GM23338 (cell line): ENCODE measurements at regions not wholly inside any gene's neighbourhood (a gene's known extent, or its start where the extent isn't known, plus 50 kb on each side); places are given as distances from the start of the nearest gene placed in this dataset.

Source experiments
- ATAC-seq: fragments of 200-7000 bp; cut with Tn5 transposase; 3 replicates; pipeline ENCODE4 v1.9.1; 2020
- DNase-seq: peaks from one replicate; pipeline ENCODE4 v3.0.0-alpha.2; 2015; ENCODE audit warnings: low spot score
- H2AFZ ChIP-seq: fragments of 200-600 bp; sonication (generic); 2 replicates; pipeline ENCODE4 v1.8.0; 2016; ENCODE audit warnings: antibody characterized with exemption, mild to moderate bottlenecking, moderate library complexity
- H3F3A ChIP-seq: fragments of 200-600 bp; sonication (generic); replicated peaks from 2 replicates; pipeline ENCODE4 v1.8.0; 2017; ENCODE audit warnings: antibody characterized with exemption, mixed run types, low read depth
- H3K27ac ChIP-seq: fragments of 200-600 bp; sonication (generic); 2 replicates; pipeline ENCODE4 v1.6.1; 2016; ENCODE audit warnings: low read depth
- H3K27me3 ChIP-seq: fragments of 200-600 bp; sonication (generic); 2 replicates; pipeline ENCODE4 v1.8.0; 2016; ENCODE audit warnings: mild to moderate bottlenecking, mixed run types, moderate library complexity; ENCODE audit not compliant: insufficient read depth
- H3K36me3 ChIP-seq: fragments of 200-600 bp; sonication (generic); 2 replicates; pipeline ENCODE4 v1.8.0; 2016; ENCODE audit warnings: mild to moderate bottlenecking; ENCODE audit not compliant: insufficient read depth
- H3K4me1 ChIP-seq: fragments of 200-600 bp; sonication (generic); 2 replicates; pipeline ENCODE4 v1.8.0; 2016; ENCODE audit warnings: mild to moderate bottlenecking, moderate library complexity; ENCODE audit not compliant: insufficient read depth
- H3K4me2 ChIP-seq: fragments of 200-600 bp; sonication (generic); 2 replicates; pipeline ENCODE4 v1.7.1; 2017; ENCODE audit warnings: mixed run types
- H3K4me3 ChIP-seq: fragments of 200-600 bp; sonication (generic); 2 replicates; pipeline ENCODE4 v1.6.1; 2016; ENCODE audit warnings: mixed run types
- H3K79me2 ChIP-seq: fragments of 200-600 bp; sonication (generic); replicated peaks from 2 replicates; pipeline ENCODE4 v1.8.0; 2017; ENCODE audit warnings: mild to moderate bottlenecking; ENCODE audit not compliant: insufficient read depth
- H3K9me2 ChIP-seq: fragments of 200-600 bp; sonication (generic); 2 replicates; pipeline ENCODE4 v1.8.0; 2017; ENCODE audit not compliant: insufficient read depth
- H4K20me1 ChIP-seq: fragments of 200-600 bp; sonication (generic); replicated peaks from 2 replicates; pipeline ENCODE4 v1.8.0; 2017; ENCODE audit warnings: mild to moderate bottlenecking; ENCODE audit not compliant: insufficient read depth
- H3K27ac Mint-ChIP-seq: 2 replicates; pipeline ENCODE4 v1.8.0; 2020; ENCODE audit warnings: inconsistent platforms, mild to moderate bottlenecking, moderate library complexity, mixed read lengths
- H3K27me3 Mint-ChIP-seq: 3 replicates; pipeline ENCODE4 v1.8.0; 2022; ENCODE audit warnings: low read depth, mild to moderate bottlenecking, moderate library complexity, mixed read lengths, inconsistent platforms; ENCODE audit not compliant: insufficient read depth, poor library complexity
- H3K36me3 Mint-ChIP-seq: 3 replicates; pipeline ENCODE4 v1.8.0; 2021; ENCODE audit warnings: low read depth, mild to moderate bottlenecking, inconsistent platforms, moderate library complexity, mixed read lengths
- H3K4me1 Mint-ChIP-seq: 3 replicates; pipeline ENCODE4 v1.8.0; 2020; ENCODE audit warnings: mild to moderate bottlenecking, inconsistent platforms, mixed read lengths
- H3K4me3 Mint-ChIP-seq: 3 replicates; pipeline ENCODE4 v1.8.0; 2021; ENCODE audit warnings: moderate library complexity, mild to moderate bottlenecking, inconsistent platforms, mixed read lengths
- H3K9me3 Mint-ChIP-seq: 3 replicates; pipeline ENCODE4 v1.8.0; 2020; ENCODE audit warnings: moderate library complexity, mild to moderate bottlenecking, inconsistent platforms, mixed read lengths
- EZH2 ChIP-seq: fragments of 200-600 bp; sonication (generic); IDR thresholded peaks from one replicate; pipeline ENCODE4 v1.8.0; 2017; ENCODE audit warnings: antibody characterized with exemption, mild to moderate bottlenecking, low read depth; ENCODE audit not compliant: unreplicated experiment
- JUNB ChIP-seq: IDR thresholded peaks from one replicate; pipeline ENCODE4 v1.6.1; 2016; ENCODE audit warnings: antibody characterized with exemption; ENCODE audit not compliant: unreplicated experiment
- NANOG ChIP-seq: IDR thresholded peaks from 2 replicates; pipeline ENCODE4 v1.6.1; 2016; ENCODE audit warnings: antibody characterized with exemption, borderline replicate concordance
- POLR2AphosphoS5 ChIP-seq: IDR thresholded peaks from 2 replicates; pipeline ENCODE4 v1.6.1; 2016; ENCODE audit warnings: antibody characterized with exemption, low read depth
- ZNF114 ChIP-seq: fragments of 250-450 bp; sonication (Bioruptor Pico); IDR thresholded peaks from 2 replicates; pipeline ENCODE4 v1.5.0; 2020; ENCODE audit warnings: mild to moderate bottlenecking, moderate library complexity
- ZNF331 ChIP-seq: fragments of 250-450 bp; sonication (Bioruptor Pico); IDR thresholded peaks from 2 replicates; pipeline ENCODE4 v1.5.0; 2020; ENCODE audit warnings: low read depth, mild to moderate bottlenecking, moderate library complexity
- TF ChIP-seq, protein P1 (sequence below): fragments of 250-450 bp; sonication (Bioruptor Pico); IDR thresholded peaks from 2 replicates; pipeline ENCODE4 v1.5.0; 2020; ENCODE audit warnings: mild to moderate bottlenecking, moderate library complexity
- TF ChIP-seq, protein P2 (sequence below): IDR thresholded peaks from 2 replicates; pipeline ENCODE4 v1.6.1; 2016; ENCODE audit warnings: antibody characterized with exemption

- TF ChIP-seq, protein P1, sequence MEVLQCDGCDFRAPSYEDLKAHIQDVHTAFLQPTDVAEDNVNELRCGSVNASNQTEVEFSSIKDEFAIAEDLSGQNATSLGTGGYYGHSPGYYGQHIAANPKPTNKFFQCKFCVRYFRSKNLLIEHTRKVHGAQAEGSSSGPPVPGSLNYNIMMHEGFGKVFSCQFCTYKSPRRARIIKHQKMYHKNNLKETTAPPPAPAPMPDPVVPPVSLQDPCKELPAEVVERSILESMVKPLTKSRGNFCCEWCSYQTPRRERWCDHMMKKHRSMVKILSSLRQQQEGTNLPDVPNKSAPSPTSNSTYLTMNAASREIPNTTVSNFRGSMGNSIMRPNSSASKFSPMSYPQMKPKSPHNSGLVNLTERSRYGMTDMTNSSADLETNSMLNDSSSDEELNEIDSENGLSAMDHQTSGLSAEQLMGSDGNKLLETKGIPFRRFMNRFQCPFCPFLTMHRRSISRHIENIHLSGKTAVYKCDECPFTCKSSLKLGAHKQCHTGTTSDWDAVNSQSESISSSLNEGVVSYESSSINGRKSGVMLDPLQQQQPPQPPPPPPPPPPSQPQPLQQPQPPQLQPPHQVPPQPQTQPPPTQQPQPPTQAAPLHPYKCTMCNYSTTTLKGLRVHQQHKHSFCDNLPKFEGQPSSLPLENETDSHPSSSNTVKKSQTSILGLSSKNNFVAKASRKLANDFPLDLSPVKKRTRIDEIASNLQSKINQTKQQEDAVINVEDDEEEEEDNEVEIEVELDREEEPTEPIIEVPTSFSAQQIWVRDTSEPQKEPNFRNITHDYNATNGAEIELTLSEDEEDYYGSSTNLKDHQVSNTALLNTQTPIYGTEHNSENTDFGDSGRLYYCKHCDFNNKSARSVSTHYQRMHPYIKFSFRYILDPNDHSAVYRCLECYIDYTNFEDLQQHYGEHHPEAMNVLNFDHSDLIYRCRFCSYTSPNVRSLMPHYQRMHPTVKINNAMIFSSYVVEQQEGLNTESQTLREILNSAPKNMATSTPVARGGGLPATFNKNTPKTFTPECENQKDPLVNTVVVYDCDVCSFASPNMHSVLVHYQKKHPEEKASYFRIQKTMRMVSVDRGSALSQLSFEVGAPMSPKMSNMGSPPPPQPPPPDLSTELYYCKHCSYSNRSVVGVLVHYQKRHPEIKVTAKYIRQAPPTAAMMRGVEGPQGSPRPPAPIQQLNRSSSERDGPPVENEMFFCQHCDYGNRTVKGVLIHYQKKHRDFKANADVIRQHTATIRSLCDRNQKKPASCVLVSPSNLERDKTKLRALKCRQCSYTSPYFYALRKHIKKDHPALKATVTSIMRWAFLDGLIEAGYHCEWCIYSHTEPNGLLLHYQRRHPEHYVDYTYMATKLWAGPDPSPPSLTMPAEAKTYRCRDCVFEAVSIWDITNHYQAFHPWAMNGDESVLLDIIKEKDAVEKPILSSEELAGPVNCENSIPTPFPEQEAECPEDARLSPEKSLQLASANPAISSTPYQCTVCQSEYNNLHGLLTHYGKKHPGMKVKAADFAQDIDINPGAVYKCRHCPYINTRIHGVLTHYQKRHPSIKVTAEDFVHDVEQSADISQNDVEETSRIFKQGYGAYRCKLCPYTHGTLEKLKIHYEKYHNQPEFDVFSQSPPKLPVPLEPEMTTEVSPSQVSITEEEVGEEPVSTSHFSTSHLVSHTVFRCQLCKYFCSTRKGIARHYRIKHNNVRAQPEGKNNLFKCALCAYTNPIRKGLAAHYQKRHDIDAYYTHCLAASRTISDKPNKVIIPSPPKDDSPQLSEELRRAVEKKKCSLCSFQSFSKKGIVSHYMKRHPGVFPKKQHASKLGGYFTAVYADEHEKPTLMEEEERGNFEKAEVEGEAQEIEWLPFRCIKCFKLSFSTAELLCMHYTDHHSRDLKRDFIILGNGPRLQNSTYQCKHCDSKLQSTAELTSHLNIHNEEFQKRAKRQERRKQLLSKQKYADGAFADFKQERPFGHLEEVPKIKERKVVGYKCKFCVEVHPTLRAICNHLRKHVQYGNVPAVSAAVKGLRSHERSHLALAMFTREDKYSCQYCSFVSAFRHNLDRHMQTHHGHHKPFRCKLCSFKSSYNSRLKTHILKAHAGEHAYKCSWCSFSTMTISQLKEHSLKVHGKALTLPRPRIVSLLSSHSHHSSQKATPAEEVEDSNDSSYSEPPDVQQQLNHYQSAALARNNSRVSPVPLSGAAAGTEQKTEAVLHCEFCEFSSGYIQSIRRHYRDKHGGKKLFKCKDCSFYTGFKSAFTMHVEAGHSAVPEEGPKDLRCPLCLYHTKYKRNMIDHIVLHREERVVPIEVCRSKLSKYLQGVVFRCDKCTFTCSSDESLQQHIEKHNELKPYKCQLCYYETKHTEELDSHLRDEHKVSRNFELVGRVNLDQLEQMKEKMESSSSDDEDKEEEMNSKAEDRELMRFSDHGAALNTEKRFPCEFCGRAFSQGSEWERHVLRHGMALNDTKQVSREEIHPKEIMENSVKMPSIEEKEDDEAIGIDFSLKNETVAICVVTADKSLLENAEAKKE (CRISPR knock-in tag), result no peak
Measured at GRCh38 chr3:22471557-22471956, 720.5 kb upstream of the ZNF385D start (continued).

DNA sequence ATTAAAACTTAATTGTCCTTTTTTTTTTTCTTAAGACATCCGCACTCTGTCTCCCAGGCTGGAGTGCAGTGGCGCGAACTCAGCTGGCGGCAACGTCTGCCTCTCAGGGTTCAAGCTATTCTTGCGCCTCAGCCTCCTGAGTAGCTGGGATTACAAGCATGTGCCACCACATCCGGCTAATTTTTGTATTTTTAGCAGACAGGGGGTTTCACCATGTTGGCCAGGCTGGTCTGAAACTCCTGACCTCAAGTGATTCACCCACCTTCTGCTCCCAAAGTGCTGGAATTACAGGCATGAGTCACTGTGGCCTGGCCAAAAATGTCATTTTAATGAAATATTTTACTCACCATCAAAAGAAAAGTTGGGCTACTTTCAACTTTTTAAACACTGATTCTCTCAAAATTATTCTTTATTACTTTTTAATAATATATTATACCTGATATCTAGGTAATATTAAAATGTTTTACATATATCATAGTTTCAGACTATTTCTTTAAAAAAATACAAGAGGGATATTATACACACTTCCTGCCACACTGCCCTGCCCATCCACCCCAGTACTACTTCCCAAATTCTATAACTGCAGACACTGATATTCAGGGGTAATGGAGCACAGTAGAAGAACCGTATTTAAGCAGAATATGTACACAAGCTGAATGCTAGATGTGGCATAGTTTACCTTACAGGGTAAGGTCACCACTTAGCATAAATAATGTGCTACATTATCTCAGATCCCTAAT, 723.9 kb upstream of the ZNF385D start:
- H3K27me3 ChIP-seq, result no peaks in the 10 kb centered on the region
- H3F3A ChIP-seq, result no peaks in the 10 kb centered on the region
- 0 out of 2 replicates have a peak, but pooled peaks cover 3% of the 10 kb centered on the region for H3K9me2 ChIP-seq
- H3K4me2 ChIP-seq, result no peak overlapping the region
- H3K27ac ChIP-seq, result no peak overlapping the region
- H3K4me3 Mint-ChIP-seq, result no peak overlapping the region
- no peaks in the 10 kb centered on the region for H3K9me3 Mint-ChIP-seq
- no peaks in the 10 kb centered on the region for H3K79me2 ChIP-seq
- no peak overlapping the region for H3K27ac Mint-ChIP-seq
- H3K4me3 ChIP-seq, result no peak overlapping the region
- peaks cover 2% of the 10 kb centered on the region for H3K27me3 Mint-ChIP-seq
- no peak overlapping the region for H2AFZ ChIP-seq
- no peaks in the 10 kb centered on the region for H3K36me3 Mint-ChIP-seq
- DNase-seq (no peak), ATAC-seq (no peak)
- H3K36me3 ChIP-seq, result no peaks in the 10 kb centered on the region
- no peaks in the 10 kb centered on the region for H4K20me1 ChIP-seq
- H3K4me1 Mint-ChIP-seq, result no peaks in the 10 kb centered on the region
- no peaks in the 10 kb centered on the region for H3K4me1 ChIP-seq
- TF ChIP-seq NANOG, result no peak
- no peak for TF ChIP-seq ZNF114
- no peak for TF ChIP-seq ZNF331
- TF ChIP-seq POLR2AphosphoS5, result no peak
- TF ChIP-seq, protein P1 (CRISPR knock-in tag), result no peak
- TF ChIP-seq, protein P2, sequence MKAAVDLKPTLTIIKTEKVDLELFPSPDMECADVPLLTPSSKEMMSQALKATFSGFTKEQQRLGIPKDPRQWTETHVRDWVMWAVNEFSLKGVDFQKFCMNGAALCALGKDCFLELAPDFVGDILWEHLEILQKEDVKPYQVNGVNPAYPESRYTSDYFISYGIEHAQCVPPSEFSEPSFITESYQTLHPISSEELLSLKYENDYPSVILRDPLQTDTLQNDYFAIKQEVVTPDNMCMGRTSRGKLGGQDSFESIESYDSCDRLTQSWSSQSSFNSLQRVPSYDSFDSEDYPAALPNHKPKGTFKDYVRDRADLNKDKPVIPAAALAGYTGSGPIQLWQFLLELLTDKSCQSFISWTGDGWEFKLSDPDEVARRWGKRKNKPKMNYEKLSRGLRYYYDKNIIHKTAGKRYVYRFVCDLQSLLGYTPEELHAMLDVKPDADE, result no peak
- no peak for TF ChIP-seq JUNB
- TF ChIP-seq EZH2, result no peak
